ENCODE measurements at regions not wholly inside any gene's neighbourhood (a gene's known extent, or its start where the extent isn't known, plus 50 kb on each side); places are given as distances from the start of the nearest gene placed in this dataset.

- H3K36me3 ChIP-seq (ENCODE audit: control insufficient read depth in 5 of 5, insufficient read depth in 5 of 5, low read length in 5 of 5), result no peaks in the 10 kb centered on the region
- no peak overlapping the region for H3K4me3 ChIP-seq (ENCODE audit: low read depth in 1 of 5, low read length in 5 of 5)
- H3K27me3 ChIP-seq (ENCODE audit: control insufficient read depth in 5 of 5, insufficient read depth in 4 of 5, low read length in 5 of 5), result no peaks in the 10 kb centered on the region
- H3K4me1 ChIP-seq (ENCODE audit: control insufficient read depth in 5 of 5, insufficient read depth in 5 of 5, low read length in 5 of 5), result peaks cover 0 to 5% (median 0%) of the 10 kb centered on the region in 5 donors
- no peak overlapping the region for H3K27ac ChIP-seq (ENCODE audit: low read depth, low read length)
- no peaks in the 10 kb centered on the region for H3K9me3 ChIP-seq (ENCODE audit: control insufficient read depth in 5 of 5, low read length in 5 of 5)
- no peak overlapping the region for H3K9ac ChIP-seq (ENCODE audit: low read length in 5 of 5)
Observed at GRCh38 chr7:69260023-69260422, 338.3 kb upstream of the AUTS2 start.

- H3K9me3 ChIP-seq (ENCODE audit: control insufficient read depth in 5 of 5, low read length in 5 of 5), result no peaks in the 10 kb centered on the region
- H3K9ac ChIP-seq (ENCODE audit: low read length in 5 of 5), result no peak overlapping the region
- H3K4me3 ChIP-seq (ENCODE audit: low read depth in 1 of 5, low read length in 5 of 5), result no peak overlapping the region
- H3K27ac ChIP-seq (ENCODE audit: low read depth, low read length), result no peak overlapping the region
- no peaks in the 10 kb centered on the region for H3K36me3 ChIP-seq (ENCODE audit: control insufficient read depth in 5 of 5, insufficient read depth in 5 of 5, low read length in 5 of 5)
- H3K4me1 ChIP-seq (ENCODE audit: control insufficient read depth in 5 of 5, insufficient read depth in 5 of 5, low read length in 5 of 5), result no peaks in the 10 kb centered on the region
- no peaks in the 10 kb centered on the region for H3K27me3 ChIP-seq (ENCODE audit: control insufficient read depth in 5 of 5, insufficient read depth in 4 of 5, low read length in 5 of 5)
Observed at GRCh38 chr7:69263550-69263949, 334.7 kb upstream of the AUTS2 start.

GRCh38 chr7:69269806-69270205 is 328.5 kb upstream of the AUTS2 start:
- H3K9ac ChIP-seq (ENCODE audit: low read length in 5 of 5), result no peak overlapping the region
- H3K36me3 ChIP-seq (ENCODE audit: control insufficient read depth in 5 of 5, insufficient read depth in 5 of 5, low read length in 5 of 5), result no peaks in the 10 kb centered on the region
- H3K27me3 ChIP-seq (ENCODE audit: control insufficient read depth in 5 of 5, insufficient read depth in 4 of 5, low read length in 5 of 5), result no peaks in the 10 kb centered on the region
- peaks cover 0 to 4% (median 0%) of the 10 kb centered on the region in 5 donors for H3K4me1 ChIP-seq (ENCODE audit: control insufficient read depth in 5 of 5, insufficient read depth in 5 of 5, low read length in 5 of 5)
- no peak overlapping the region for H3K4me3 ChIP-seq (ENCODE audit: low read depth in 1 of 5, low read length in 5 of 5)
- H3K9me3 ChIP-seq (ENCODE audit: control insufficient read depth in 5 of 5, low read length in 5 of 5), result peaks cover 0 to 7% (median 0%) of the 10 kb centered on the region in 5 donors
- no peak overlapping the region for H3K27ac ChIP-seq (ENCODE audit: low read depth, low read length)

GRCh38 chr7:69272101-69272500 is 326.2 kb upstream of the AUTS2 start:
- Histone ChIP-seq H3K4me3 (ENCODE audit: low read depth in 1 of 5, low read length in 5 of 5) (no peak overlapping the region), H3K4me1 (ENCODE audit: control insufficient read depth in 5 of 5, insufficient read depth in 5 of 5, low read length in 5 of 5) (peaks cover 0 to 8% (median 4%) of the 10 kb centered on the region in 5 donors), H3K9ac (ENCODE audit: low read length in 5 of 5) (no peak overlapping the region), H3K9me3 (ENCODE audit: control insufficient read depth in 5 of 5, low read length in 5 of 5) (peaks cover 0 to 7% (median 0%) of the 10 kb centered on the region in 5 donors), H3K27me3 (ENCODE audit: control insufficient read depth in 5 of 5, insufficient read depth in 4 of 5, low read length in 5 of 5) (no peaks in the 10 kb centered on the region), H3K27ac (ENCODE audit: low read depth, low read length) (no peak overlapping the region), H3K36me3 (ENCODE audit: control insufficient read depth in 5 of 5, insufficient read depth in 5 of 5, low read length in 5 of 5) (no peaks in the 10 kb centered on the region)

- no peaks in the 10 kb centered on the region for H3K27me3 ChIP-seq (ENCODE audit: control insufficient read depth in 5 of 5, insufficient read depth in 4 of 5, low read length in 5 of 5)
- H3K9ac ChIP-seq (ENCODE audit: low read length in 5 of 5), result no peak overlapping the region
- H3K4me1 ChIP-seq (ENCODE audit: control insufficient read depth in 5 of 5, insufficient read depth in 5 of 5, low read length in 5 of 5), result peaks cover 0 to 8% (median 4%) of the 10 kb centered on the region in 5 donors
- no peaks in the 10 kb centered on the region for H3K36me3 ChIP-seq (ENCODE audit: control insufficient read depth in 5 of 5, insufficient read depth in 5 of 5, low read length in 5 of 5)
- peaks cover 0 to 7% (median 0%) of the 10 kb centered on the region in 5 donors for H3K9me3 ChIP-seq (ENCODE audit: control insufficient read depth in 5 of 5, low read length in 5 of 5)
- H3K27ac ChIP-seq (ENCODE audit: low read depth, low read length), result no peak overlapping the region
- no peak overlapping the region for H3K4me3 ChIP-seq (ENCODE audit: low read depth in 1 of 5, low read length in 5 of 5)
Observed at GRCh38 chr7:69276011-69276729, 322.1 kb upstream of the AUTS2 start.

- Histone ChIP-seq H3K9me3 (ENCODE audit: control insufficient read depth in 5 of 5, low read length in 5 of 5) (peaks cover 0 to 7% (median 0%) of the 10 kb centered on the region in 5 donors), H3K27me3 (ENCODE audit: control insufficient read depth in 5 of 5, insufficient read depth in 4 of 5, low read length in 5 of 5) (no peaks in the 10 kb centered on the region), H3K27ac (ENCODE audit: low read depth, low read length) (no peak overlapping the region), H3K36me3 (ENCODE audit: control insufficient read depth in 5 of 5, insufficient read depth in 5 of 5, low read length in 5 of 5) (no peaks in the 10 kb centered on the region), H3K4me1 (ENCODE audit: control insufficient read depth in 5 of 5, insufficient read depth in 5 of 5, low read length in 5 of 5) (peaks cover 0 to 8% (median 3%) of the 10 kb centered on the region in 5 donors), H3K9ac (ENCODE audit: low read length in 5 of 5) (no peak overlapping the region), H3K4me3 (ENCODE audit: low read depth in 1 of 5, low read length in 5 of 5) (no peak overlapping the region)
Observed at GRCh38 chr7:69277366-69277765, 320.9 kb upstream of the AUTS2 start.

GRCh38 chr7:69282946-69283345 is 315.3 kb upstream of the AUTS2 start:
- Histone ChIP-seq H3K27me3 (ENCODE audit: control insufficient read depth in 5 of 5, insufficient read depth in 4 of 5, low read length in 5 of 5) (no peaks in the 10 kb centered on the region), H3K36me3 (ENCODE audit: control insufficient read depth in 5 of 5, insufficient read depth in 5 of 5, low read length in 5 of 5) (no peaks in the 10 kb centered on the region), H3K9ac (ENCODE audit: low read length in 5 of 5) (no peak overlapping the region), H3K4me1 (ENCODE audit: control insufficient read depth in 5 of 5, insufficient read depth in 5 of 5, low read length in 5 of 5) (peaks cover 2 to 18% (median 14%) of the 10 kb centered on the region in 5 donors), H3K9me3 (ENCODE audit: control insufficient read depth in 5 of 5, low read length in 5 of 5) (no peaks in the 10 kb centered on the region), H3K27ac (ENCODE audit: low read depth, low read length) (no peak overlapping the region), H3K4me3 (ENCODE audit: low read depth in 1 of 5, low read length in 5 of 5) (peak overlapping the region in 1 of 5 donors; percentile 26)

- no peaks in the 10 kb centered on the region for H3K27me3 ChIP-seq (ENCODE audit: control insufficient read depth in 5 of 5, insufficient read depth in 4 of 5, low read length in 5 of 5)
- H3K36me3 ChIP-seq (ENCODE audit: control insufficient read depth in 5 of 5, insufficient read depth in 5 of 5, low read length in 5 of 5), result no peaks in the 10 kb centered on the region
- no peak overlapping the region for H3K27ac ChIP-seq (ENCODE audit: low read depth, low read length)
- peak overlapping the region in 1 of 5 donors; percentile 26 for H3K4me3 ChIP-seq (ENCODE audit: low read depth in 1 of 5, low read length in 5 of 5)
- peaks cover 2 to 22% (median 14%) of the 10 kb centered on the region in 5 donors for H3K4me1 ChIP-seq (ENCODE audit: control insufficient read depth in 5 of 5, insufficient read depth in 5 of 5, low read length in 5 of 5)
- H3K9me3 ChIP-seq (ENCODE audit: control insufficient read depth in 5 of 5, low read length in 5 of 5), result no peaks in the 10 kb centered on the region
- no peak overlapping the region for H3K9ac ChIP-seq (ENCODE audit: low read length in 5 of 5)
Observed at GRCh38 chr7:69283421-69283820, 314.9 kb upstream of the AUTS2 start.

- Histone ChIP-seq H3K9me3 (ENCODE audit: control insufficient read depth in 5 of 5, low read length in 5 of 5) (no peaks in the 10 kb centered on the region), H3K27ac (ENCODE audit: low read depth, low read length) (no peak overlapping the region), H3K27me3 (ENCODE audit: control insufficient read depth in 5 of 5, insufficient read depth in 4 of 5, low read length in 5 of 5) (no peaks in the 10 kb centered on the region), H3K36me3 (ENCODE audit: control insufficient read depth in 5 of 5, insufficient read depth in 5 of 5, low read length in 5 of 5) (no peaks in the 10 kb centered on the region), H3K4me1 (ENCODE audit: control insufficient read depth in 5 of 5, insufficient read depth in 5 of 5, low read length in 5 of 5) (peaks cover 2 to 22% (median 14%) of the 10 kb centered on the region in 5 donors), H3K9ac (ENCODE audit: low read length in 5 of 5) (no peak overlapping the region), H3K4me3 (ENCODE audit: low read depth in 1 of 5, low read length in 5 of 5) (no peak overlapping the region)
Observed at GRCh38 chr7:69285854-69286253, 312.4 kb upstream of the AUTS2 start.

- Histone ChIP-seq H3K36me3 (ENCODE audit: control insufficient read depth in 5 of 5, insufficient read depth in 5 of 5, low read length in 5 of 5) (no peaks in the 10 kb centered on the region), H3K4me1 (ENCODE audit: control insufficient read depth in 5 of 5, insufficient read depth in 5 of 5, low read length in 5 of 5) (no peaks in the 10 kb centered on the region), H3K9ac (ENCODE audit: low read length in 5 of 5) (no peak overlapping the region), H3K27ac (ENCODE audit: low read depth, low read length) (no peak overlapping the region), H3K27me3 (ENCODE audit: control insufficient read depth in 5 of 5, insufficient read depth in 4 of 5, low read length in 5 of 5) (no peaks in the 10 kb centered on the region), H3K9me3 (ENCODE audit: control insufficient read depth in 5 of 5, low read length in 5 of 5) (no peaks in the 10 kb centered on the region), H3K4me3 (ENCODE audit: low read depth in 1 of 5, low read length in 5 of 5) (no peak overlapping the region)
Observed at GRCh38 chr7:69295977-69296376, 302.3 kb upstream of the AUTS2 start.
